ENCODE measurements at regions not wholly inside any gene's neighbourhood (a gene's known extent, or its start where the extent isn't known, plus 50 kb on each side); places are given as distances from the start of the nearest gene placed in this dataset.

DNA sequence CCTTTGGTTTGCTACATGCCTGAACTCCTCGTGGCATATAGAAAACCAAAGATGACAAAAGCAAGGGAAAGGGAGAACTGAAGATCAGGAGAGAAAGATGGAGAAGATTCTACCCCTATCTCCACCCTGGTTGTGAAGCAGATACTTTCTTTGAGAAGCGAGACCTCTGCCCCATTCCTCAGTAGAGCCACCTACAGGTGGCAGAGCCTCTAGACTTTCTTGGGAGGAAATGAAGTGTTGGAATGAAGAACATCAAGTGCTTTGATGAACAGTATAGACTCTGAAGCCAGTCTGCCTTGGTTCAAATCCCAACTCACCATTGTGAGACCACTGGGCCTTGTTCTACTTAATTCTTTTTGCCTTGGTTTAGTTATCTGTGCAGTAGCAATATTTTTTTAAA lies 348.8 kb upstream of the ETAA1 start:
- Histone ChIP-seq H2BK15ac (ENCODE audit: low read depth, low read length) (no peak overlapping the region), H4K5ac (ENCODE audit: insufficient read length, low read depth, low read length) (no peak overlapping the region), H3K23ac (ENCODE audit: insufficient read length, low read depth, low read length) (no peak overlapping the region), H3K27ac (ENCODE audit: insufficient read length, low read depth, low read length) (no peak overlapping the region), H3K4me1 (ENCODE audit: insufficient read depth, low read length) (no peaks in the 10 kb centered on the region), H2BK5ac (ENCODE audit: insufficient read length, low read length) (no peak overlapping the region), H2BK12ac (ENCODE audit: insufficient read length, low read depth, low read length) (no peak overlapping the region), H3K4me2 (ENCODE audit: insufficient read depth, insufficient read length, low read length) (no peak overlapping the region), H3K79me2 (ENCODE audit: insufficient read depth, low read length) (no peaks in the 10 kb centered on the region), H4K8ac (replicated peaks; ENCODE audit: insufficient read length, low read depth, low read length) (no peak overlapping the region), H4K20me1 (ENCODE audit: control insufficient read depth, insufficient read depth, insufficient read length) (no peaks in the 10 kb centered on the region), H3K79me1 (ENCODE audit: insufficient read depth, low read depth, low read length, poor library complexity, severe bottlenecking) (no peaks in the 10 kb centered on the region), H3K56ac (ENCODE audit: insufficient read length, low read depth, low read length) (no peak overlapping the region), H3K4ac (ENCODE audit: low read depth, low read length) (no peak overlapping the region), H4K91ac (ENCODE audit: insufficient read length, low read depth, low read length) (no peak overlapping the region), H3K18ac (ENCODE audit: insufficient read length, low read depth, low read length) (no peak overlapping the region), H3K9ac (ENCODE audit: extremely low read depth, insufficient read length, low read length) (no peak overlapping the region), H3K14ac (ENCODE audit: insufficient read depth, low read length) (no peak overlapping the region), H2AFZ (ENCODE audit: low read length) (no peak overlapping the region), H2BK20ac (ENCODE audit: low read depth, low read length, poor library complexity, severe bottlenecking) (no peak overlapping the region), H3K23me2 (ENCODE audit: insufficient read length, low read depth, low read length, poor library complexity, severe bottlenecking) (no peaks in the 10 kb centered on the region), H2BK120ac (ENCODE audit: low read depth, low read length, poor library complexity, severe bottlenecking) (no peak overlapping the region), H2AK5ac (ENCODE audit: insufficient read length, low read length) (no peak overlapping the region), H3K9me3 (ENCODE audit: control insufficient read depth, low read depth, low read length) (no peaks in the 10 kb centered on the region), H3T11ph (ENCODE audit: low read length) (no peak overlapping the region), H3K27me3 (ENCODE audit: insufficient read depth, low read length) (no peaks in the 10 kb centered on the region)
- H3K27ac Mint-ChIP-seq = no peak overlapping the region
- H3K36me3 Mint-ChIP-seq (ENCODE audit: insufficient read depth in 1 of 3, low read depth in 3 of 3) = no peaks in the 10 kb centered on the region; a peak in 1 of 7 replicates
- TF ChIP-seq, protein P1, sequence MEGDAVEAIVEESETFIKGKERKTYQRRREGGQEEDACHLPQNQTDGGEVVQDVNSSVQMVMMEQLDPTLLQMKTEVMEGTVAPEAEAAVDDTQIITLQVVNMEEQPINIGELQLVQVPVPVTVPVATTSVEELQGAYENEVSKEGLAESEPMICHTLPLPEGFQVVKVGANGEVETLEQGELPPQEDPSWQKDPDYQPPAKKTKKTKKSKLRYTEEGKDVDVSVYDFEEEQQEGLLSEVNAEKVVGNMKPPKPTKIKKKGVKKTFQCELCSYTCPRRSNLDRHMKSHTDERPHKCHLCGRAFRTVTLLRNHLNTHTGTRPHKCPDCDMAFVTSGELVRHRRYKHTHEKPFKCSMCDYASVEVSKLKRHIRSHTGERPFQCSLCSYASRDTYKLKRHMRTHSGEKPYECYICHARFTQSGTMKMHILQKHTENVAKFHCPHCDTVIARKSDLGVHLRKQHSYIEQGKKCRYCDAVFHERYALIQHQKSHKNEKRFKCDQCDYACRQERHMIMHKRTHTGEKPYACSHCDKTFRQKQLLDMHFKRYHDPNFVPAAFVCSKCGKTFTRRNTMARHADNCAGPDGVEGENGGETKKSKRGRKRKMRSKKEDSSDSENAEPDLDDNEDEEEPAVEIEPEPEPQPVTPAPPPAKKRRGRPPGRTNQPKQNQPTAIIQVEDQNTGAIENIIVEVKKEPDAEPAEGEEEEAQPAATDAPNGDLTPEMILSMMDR (conservative IDR thresholded peaks at IDR 0.05) = peak; percentile 46; the same call in 2 of the 3 replicates
- no peak for DNase-seq
- no peaks in the 10 kb centered on the region for H3K27me3 Mint-ChIP-seq (ENCODE audit: low read depth)
- no CpG with 5 or more reads among the region's 2 CpGs for WGBS (ENCODE audit: extremely low coverage, insufficient read length, low lambda C conversion rate)
- no peak overlapping the region for H3K4me3 Mint-ChIP-seq
- peaks cover 7 to 9% of the 10 kb centered on the region in 2 experiments for H3K4me1 Mint-ChIP-seq
- H3K9me3 Mint-ChIP-seq = peaks cover 0 to 3% of the 10 kb centered on the region in 2 experiments; a peak in 2 of 5 replicates

Data from H9 (cell line).